NCI-H2029 (cell line): ENCODE measurements at regions not wholly inside any gene's neighbourhood (a gene's known extent, or its start where the extent isn't known, plus 50 kb on each side); places are given as distances from the start of the nearest gene placed in this dataset.
"Not testable (repeated sequence)": the region's sequence is repeated elsewhere in the genome, so short reads cannot be mapped to it uniquely, and the experiment has no call there.

ENCODE experiments used
- DNase-seq: peaks from one replicate; lab custom pipeline; 2025; lab: John Stamatoyannopoulos, UW

DNA sequence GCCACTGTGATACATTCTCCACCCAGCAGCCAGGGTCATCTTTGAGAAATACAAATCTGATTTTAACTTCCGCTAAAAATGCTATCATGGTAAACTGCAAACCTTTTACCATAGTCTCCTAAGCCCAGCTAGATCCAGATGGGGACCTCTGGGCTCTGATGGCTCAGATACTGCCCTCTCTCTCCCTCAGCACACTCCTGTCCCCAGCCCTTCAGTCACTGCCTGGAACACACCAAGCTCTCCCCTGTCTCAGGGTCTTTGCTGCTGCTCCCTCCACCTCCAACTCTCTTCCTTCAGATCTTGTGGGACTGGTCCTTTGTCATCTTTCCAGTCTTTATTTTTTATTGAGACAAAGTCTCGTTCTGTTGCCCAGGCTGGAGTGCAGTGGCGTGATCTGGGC lies 65.1 kb downstream of the SPRY4 start:
- no peak for DNase-seq

DNA sequence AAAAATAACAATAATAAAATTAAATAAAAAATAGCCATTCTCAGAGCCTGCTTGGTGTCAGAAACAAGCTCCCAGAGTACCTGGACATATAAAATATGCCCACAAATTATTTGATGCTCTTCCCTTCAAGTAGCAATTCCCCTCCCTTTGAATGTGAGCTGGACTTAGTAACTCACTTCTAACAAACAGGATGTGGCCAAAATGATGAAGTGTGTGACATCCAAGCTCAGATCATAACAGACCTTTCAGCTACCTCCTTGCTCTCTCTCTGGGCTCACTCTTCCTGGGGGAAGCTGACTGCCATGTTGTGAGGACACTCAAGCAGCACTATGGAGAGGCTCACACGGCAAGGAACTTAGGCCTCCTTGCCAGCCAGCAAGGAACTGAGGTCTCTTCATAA lies 69.0 kb downstream of the SPRY4 start:
- no peak for DNase-seq

DNA sequence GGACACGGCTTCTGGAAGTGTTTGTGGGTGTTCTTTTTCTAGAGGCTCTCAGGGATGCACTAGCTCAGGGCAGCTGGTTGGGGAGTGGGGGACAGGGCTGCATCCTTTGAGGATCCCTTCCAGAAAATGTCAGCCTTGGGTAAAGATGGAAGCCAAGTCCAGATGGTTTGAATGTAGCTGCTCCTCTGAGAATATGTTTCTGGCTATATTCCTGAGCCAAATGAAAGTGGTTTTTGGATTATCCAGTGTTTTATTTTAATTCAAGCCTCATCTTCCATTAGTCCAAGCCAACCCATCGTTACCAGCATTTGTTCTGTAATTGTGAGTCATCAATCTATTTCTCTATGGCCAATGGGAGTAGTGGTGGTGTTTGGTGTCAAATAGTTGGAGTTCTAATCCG lies 70.4 kb downstream of the SPRY4 start:
- DNase-seq = no peak

DNA sequence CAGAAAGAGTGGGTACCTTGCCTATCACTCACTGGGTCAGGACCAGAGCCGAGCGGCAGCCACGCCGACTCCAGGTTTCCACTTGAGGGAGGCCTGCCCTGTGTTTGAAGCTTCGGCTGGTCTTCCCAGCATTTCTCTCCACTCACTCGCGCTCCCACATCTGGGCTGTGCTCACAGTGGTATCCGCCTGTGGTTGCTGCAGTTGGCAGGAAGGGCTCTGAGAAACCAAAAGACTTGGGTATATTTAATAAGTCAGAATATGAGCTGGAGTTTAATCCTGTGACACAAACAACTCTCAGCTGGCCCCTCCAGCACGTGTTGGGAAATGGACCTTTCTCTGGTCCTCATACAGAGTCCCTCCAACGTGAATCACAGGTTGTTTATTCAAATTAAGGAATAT lies 70.9 kb downstream of the SPRY4 start:
- no peak for DNase-seq

DNA sequence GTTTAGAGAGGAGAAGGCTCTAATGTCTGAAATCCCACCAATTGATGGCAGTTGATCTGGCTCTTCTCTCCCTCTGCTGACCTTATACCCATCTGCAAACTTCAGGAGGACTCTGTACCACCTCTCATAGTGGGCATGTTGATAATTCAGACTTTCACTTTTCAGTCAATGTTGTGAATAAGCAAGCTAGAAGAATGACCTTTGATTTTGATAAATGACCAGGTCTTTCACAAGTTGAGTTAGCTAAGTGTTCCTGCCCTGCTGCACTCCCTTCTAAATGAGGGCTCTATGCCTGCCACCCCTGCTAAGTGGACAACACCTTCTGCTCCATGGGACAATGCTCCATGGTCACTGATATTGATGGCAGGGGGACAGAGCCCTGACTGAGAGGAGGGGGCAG lies 74.7 kb downstream of the SPRY4 start:
- DNase-seq = no peak

DNA sequence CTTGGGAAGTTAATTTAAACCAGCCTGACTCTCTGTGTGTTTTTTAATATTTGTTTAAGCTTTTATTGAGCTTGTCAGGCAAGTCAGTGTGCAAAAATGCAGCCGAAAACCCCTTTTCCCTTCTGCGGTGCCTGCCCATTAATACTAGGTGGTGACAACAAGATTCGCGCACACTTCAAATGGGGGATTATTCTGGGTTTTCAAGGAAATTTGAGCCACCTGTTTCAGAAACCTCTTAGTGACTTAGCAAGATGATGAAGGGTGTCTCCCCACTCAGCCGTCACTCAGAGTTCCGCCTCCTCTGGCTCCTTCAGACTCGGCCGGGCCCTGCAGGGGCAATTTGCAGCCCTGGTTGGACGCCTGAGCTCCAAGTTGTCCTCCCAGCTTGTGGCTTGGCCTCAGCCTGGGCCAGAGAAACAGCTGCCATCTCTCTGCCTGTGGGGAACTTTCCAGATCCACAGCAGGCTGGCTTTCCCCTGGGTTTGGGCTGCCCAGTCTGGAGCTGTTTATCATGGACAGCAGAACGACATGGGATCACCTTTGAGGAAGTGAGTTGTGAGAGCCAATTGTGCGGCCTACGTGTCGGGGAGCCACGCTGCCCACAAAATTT lies 75.9 kb downstream of the SPRY4 start:
- DNase-seq = no peak

DNA sequence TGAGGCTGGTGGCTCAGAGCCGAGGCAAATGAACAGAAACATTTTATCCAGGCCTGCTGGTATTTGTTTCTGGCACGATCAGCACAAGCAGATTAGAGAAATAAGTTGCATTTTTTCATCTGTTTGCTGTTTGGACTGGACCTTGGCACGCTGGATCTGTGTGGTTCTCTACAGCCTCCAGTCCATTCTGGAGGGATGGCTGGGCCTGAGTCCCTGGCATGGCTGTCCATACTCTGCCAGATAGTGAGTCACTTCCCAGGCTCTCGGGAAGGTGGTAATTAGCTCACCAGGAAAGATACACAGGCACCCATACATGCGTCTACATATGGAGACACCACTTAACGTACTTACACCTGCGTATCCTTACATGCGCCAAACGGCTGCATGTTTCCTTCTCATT lies 78.6 kb downstream of the SPRY4 start:
- DNase-seq = no peak

DNA sequence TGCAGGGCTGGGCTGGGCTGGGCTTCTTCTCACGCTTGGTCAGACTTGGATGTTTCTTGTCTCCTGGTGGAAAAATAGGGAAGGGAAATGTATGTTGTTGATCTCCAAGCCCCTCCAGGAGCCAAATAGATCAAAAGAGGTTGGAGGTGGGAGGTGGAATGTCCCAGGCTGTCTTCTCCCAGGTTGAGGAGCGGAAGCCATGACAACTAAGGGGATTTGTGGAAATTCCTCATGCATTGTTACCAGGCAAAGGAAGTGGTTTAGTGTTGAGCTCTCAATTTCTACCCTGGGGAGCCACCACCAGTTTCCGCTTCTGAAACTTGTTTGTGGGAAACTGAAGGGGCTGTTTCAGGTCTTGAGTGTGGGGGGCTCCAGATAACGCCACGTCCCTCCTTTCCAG lies 79.0 kb downstream of the SPRY4 start:
- no peak for DNase-seq

DNA sequence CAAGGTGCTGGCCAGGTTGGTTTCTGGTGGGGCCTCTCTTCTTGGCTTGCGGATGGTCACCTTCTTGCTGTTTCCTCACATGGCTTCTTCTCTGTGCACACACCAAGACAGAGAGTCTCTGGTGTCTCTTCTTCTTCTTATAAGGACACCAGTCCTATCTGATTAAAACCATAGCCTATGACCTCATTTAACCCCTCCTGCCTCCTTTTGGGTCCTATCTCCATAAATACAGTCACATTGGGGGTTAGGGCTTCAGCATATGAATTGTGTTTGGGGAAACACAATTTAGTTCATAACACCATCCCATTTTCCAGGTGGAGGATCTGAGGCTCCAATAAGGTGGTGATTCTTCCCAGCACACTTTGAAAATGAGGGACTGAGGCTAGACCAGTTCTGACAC lies 80.4 kb downstream of the SPRY4 start:
- DNase-seq = no peak

DNA sequence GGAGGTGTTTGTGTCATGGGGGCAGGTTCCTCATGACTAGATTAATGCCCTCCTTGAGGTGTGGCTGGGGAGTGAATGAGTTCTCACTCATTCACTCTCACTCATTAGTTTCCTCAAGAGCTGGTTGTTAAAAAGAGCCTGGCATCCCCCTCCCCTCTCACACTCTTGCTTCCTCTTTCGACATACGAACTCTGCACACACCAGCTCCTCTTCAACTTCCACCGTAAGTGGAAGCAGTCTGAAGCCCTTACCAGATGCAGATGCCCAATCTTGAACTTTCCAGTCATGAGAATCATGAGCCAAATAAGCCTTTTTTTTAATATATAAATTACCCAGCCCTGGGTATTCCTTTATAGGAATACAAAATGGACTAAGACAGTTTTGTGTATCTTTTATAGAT lies 82.5 kb downstream of the SPRY4 start:
- DNase-seq = no peak

DNA sequence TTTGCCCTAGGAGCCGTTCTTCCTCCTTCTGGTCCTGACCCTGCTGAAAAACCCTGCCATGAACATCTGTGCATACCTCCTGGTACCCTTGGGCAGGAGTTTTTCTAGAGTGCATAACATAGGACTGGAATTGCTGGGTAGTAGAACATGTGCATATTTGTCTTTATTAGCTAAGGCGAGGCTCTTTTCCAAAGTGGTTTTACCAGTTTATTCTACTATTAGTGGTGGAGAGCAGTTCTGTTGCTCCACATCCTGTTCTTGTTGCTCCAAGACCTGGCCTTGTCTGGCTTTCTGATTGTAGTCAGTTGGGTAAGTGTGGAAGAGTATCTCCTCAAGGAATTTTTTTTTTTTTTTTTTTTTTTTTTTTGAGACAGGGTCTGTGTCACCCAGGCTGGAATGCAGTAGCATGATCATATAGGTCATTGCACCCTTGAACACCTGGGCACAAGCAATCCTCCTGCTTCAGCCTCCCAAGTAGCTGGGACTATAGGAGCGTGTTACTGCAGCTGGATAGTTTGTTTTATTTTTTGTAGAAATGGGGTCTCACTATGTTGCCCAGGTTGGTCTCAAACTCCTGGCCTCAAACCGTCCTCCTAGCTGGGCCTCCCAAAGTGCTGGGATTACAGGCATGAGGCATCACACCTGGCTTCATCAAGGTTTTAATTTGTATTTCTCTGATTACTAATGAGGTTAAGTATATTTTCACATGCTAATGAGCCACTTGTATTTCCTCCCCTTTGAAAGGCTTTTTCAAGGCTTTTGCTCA lies 85.2 kb downstream of the SPRY4 start:
- DNase-seq = no peak

DNA sequence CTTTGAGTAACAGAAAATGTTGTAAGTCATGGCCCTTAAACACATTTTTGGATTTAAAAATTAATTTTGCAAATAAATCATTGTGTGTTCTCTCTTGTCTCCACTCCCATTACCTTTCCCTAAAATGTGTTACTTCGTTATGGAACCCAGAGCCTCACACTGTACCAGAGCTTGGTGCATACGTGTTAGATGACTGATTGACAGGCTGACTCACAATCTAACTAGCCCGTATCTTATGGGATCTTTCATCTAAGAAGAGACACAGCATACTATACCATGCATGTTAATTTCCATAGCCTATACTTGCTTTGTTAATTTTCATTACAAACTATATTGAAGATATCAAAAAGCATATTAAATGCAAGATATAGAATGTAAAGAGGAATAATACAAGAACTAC lies 87.1 kb downstream of the SPRY4 start:
- DNase-seq = no peak

DNA sequence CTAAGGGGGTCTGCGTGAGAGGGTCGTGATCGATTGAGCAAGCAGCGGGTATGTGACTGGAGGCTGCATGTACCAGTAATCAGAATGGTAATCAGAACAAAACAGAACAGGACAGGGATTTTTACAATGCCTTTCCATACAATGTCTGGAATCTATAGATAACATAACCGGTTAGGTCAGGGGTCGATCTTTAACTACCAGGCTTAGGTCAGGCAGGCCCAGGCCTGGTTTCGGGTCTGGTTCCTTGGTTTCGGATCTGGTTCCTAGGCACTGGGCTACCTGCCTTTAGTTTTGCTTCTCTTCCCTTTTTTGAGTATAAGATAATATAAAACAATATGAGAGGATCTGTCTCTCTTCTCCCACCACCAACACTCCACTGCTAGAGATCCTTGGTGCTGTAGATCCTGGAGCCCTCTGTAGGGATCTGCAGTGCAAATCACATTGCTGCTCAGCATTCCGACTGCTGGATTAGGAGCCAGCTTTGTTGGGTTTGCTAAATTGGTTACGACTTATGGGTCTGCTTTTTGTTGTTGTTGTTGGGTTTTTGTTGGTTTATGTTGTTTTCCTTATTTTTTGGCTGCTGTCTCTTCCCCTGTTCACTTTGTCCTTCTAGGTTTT lies 88.0 kb downstream of the SPRY4 start:
- not testable (repeated sequence) for DNase-seq

DNA sequence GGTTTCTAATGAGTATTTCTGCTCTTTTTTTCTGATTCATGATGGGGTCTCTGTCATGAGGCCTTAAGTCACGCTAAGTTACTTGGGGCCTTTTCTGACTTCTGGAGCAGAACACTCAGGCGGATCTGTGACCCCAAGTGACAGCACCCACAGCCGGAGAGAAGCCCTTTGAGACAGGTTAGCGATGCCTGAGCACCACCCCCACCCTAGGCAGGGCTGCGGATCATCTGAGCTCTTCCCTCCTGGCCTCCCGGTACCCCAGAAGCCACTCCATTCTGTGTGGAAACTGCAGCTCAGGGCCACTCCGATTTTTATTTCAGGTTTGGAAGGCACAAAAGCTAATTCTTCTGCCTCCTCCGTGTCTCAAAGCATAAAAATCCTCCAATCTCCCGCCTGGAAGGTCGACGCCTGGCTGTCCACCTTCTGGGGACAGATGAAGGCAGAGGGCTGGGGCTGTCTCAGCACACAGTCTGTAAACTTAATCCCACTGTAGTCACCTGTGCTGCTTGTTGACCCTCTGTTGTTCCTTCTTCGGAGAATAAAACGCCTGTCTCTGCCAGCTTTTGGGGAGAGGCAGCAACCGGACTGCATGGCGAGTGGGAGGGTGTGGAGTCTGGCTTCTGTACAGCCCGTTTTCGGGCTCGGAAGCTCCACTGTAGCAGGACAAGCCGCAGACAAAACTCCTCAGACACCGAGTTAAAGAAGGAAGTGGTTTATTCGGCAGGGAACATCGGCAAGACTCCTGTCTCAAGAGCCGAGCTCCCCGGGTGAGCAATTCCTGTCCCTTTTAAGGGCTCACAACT lies 88.8 kb downstream of the SPRY4 start:
- no peak for DNase-seq

DNA sequence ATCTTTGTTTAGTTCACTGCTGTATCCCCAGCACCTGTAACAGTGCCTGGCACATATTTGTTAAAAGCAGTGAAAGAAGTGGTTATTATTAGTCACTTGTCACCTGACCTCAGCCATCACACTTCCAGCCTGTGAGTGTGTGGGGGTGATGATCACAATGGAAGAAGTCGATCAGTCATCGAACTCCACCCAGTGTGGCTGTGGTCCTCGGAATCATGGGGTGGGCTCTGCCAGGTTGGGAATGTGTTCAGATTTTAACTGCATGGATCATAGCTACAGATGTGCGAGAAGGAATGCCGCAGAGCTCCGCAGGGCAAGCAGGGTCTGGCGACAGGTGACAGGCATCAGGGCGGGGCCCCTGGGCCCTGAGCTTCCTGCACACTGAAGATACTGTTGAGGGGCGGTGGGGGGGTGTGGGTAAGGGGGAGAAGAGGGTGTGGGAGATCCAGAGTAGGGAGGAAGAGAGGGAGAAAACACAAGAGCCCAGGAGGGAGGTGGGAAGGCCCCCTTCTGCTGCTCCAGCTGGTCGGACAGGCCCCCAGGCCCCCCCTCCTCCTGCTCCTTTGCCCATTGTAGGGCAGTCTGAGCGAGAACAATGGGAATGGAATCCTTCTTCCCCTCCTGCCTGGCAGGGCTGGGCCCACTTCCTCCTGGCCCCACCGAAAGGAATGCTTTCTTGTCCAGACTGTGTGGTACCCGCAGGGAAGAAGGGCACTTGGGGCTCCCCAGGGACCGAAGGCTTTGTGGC lies 89.6 kb downstream of the SPRY4 start:
- DNase-seq = no peak

DNA sequence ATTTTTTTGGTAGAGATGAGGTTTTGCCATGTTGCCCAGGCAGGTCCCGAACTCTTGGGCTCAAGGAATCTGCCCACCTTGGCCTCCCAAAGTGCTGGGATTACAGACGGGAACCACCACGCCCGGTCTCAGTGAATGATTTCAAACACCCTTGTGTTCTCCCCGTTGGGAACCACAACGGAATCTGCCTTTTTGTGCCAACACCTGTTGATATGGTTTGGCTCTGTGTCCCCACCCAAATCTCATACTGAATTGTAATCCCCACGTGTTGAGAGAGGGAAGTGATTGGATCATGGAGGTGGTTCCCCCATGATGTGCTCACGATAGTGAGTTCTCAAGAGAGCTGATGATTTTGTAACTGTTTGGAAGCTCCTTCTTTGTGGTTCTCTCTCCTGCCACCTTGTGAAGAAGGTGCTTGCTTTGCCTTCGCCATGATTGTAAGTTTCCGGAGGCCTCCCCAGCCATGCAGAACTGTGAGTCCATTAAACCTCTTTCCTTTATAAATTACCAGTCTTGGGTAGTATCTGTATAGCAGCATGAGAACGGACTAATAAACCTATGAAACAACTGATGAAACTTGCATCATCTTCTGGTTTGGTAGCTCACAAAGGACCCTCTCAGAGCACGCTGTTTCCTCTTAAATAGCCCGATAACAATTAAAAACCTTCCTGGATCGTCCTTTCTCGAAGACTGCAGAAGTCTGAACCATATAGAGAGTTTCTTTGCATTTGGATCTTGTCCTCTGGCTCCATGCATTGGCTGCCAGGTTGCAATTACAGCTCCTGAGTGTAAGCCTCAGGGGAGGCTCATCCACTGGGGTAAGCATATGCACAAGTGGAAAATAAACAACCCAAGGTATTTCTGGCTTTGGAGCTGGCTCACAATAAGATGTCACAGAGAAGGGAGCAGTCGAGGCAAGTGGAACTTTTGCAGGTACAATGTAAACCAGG lies 91.5 kb downstream of the SPRY4 start:
- DNase-seq = no peak

DNA sequence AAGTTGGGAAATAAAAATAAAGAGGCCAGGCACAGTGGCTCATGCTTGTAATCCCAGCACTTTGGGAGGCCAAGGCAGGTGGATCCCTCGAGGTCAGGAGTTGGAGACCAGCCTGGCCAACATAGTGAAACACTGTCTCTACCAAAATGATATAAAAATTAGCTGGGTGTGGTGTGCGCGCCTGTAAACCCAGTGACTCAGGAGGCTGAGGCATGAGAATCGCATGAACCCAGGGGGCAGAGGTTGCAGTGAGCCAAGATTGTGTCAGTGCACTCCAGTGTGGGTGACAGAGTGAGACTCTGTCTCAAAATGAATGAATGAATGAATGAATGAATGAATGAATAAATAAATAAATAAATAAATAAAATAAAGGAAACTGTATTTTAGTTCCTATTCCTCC lies 93.9 kb downstream of the SPRY4 start:
- not testable (repeated sequence) for DNase-seq

DNA sequence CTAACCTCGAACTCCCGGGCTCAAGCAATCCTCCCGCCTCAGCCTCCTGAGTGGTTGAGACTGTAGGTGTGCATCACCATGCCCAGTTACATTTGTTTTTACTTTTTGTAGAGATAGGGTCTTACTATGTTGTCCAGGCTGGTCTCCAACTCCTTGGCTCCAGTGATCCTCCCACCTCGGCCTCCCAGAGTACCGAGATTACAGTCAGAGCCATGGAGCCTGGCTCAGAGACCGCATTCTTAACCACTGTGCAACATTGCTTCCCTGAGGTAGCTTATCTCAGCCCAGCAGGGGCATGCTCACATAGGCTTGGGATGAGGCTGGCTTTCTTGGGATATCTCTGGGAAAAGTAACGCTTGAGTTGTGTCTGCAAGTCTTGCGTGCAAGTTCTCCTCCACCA lies 99.7 kb downstream of the SPRY4 start:
- DNase-seq = no peak

DNA sequence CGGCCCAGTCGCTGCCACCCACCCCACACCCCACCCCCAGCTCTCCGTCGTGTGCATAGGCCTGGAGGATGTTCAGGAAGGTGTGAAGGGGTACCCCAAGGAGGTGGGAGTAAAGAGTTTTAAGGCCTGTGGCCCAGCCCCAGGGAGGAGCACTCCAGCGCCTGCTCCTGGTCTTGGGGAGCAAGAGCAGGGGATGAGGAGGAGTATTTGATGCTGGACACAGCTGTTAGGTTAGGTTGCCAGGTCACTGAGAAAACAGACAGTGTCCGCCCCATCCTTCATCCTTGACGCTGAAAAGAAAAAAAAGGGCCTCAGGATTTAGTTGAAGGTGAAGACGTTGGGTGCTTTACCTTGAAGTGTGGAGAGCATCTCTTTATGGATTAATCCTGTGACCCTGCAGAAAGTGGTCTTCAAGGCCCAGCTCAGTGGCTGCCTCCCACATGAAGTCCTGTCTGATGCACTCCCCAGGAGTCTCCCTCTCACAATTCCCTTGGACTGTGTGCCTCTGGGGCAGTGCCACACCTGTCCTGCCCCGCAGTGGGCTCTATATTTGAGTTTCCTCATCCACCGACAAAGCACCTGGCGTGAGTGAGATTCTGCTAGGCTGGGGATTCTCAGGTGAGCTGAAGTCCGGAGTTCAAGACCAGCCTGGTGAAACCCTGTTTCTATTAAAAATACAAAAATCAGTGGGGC lies 101.8 kb downstream of the SPRY4 start:
- no peak for DNase-seq

DNA sequence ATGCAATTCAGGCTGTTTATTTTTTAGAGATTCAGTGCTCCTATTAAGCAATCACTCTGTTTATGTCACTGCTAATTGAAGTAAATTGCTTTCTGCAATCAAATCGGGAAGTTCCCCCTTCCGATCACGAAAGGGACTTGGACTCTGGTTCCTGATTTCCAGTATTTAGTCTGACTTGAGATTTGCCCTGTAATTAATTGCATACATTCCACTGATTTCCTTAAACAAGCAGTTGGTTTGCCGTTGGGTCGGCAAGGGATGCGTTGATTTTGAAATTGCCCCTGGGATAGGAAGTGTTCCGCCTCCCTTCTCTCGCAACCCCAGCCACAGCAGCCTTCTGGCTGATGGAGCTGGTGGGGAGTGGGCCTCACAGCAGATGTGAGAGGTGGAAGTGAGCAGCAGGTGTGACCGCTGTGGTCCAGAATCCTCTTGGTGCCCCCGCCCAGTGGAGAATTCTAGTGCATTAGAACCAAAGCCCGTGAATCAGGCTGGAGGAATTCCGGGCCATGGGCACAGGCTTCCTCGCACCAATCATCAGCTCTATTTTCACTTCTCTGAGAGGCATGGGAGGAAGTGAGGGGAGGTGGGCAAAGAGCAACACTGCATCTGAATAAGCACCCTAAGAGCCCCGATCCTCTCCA lies 102.5 kb downstream of the SPRY4 start:
- no peak for DNase-seq
